Colonic mucosa (tissue), 4 donors: ENCODE measurements at regions not wholly inside any gene's neighbourhood (a gene's known extent, or its start where the extent isn't known, plus 50 kb on each side); places are given as distances from the start of the nearest gene placed in this dataset.

Experiments used
- DNase-seq: peaks from one replicate; pipeline ENCODE4 v3.0.0-alpha.2; 2020
- H3K27ac ChIP-seq: fragments of 200-600 bp; one replicate; pipeline ENCODE4 v1.8.0; 2021
- H3K27me3 ChIP-seq: fragments of 200-600 bp; one replicate; pipeline ENCODE4 v1.8.0; 2021
- H3K36me3 ChIP-seq: fragments of 200-600 bp; one replicate; pipeline ENCODE4 v1.8.0; 2021
- H3K4me1 ChIP-seq: fragments of 200-600 bp; one replicate; pipeline ENCODE4 v1.8.0; 2021; ENCODE audit warnings: mild to moderate bottlenecking
- H3K4me3 ChIP-seq: fragments of 200-600 bp; one replicate; pipeline ENCODE4 v1.8.0; 2021
- H3K9ac ChIP-seq, 2 donors: one replicate each; pipeline ENCODE4 v1.7.0; 2013; ENCODE audit warnings: control low read depth in 2 of 2, low read depth in 2 of 2, low read length in 2 of 2
- H3K9me3 ChIP-seq: fragments of 200-600 bp; one replicate; pipeline ENCODE4 v1.8.0; 2021
- intact Hi-C: fragments of 100-400 bp; cut with DNase I; formaldehyde crosslinking; loops from one replicate; pipeline ENCODE4 v1.14.1; 2022
- TF ChIP-seq, protein P1 (sequence below): fragments of 200-600 bp; IDR thresholded peaks from one replicate; pipeline ENCODE4 v1.8.0; 2022; ENCODE audit warnings: antibody characterized with exemption, mild to moderate bottlenecking
- donor health status: healthy.
- donor health status: DM: no; HTN: no; CAD: no.
- donor health status: DM: no; HTN: no; CAD: no.

GRCh38 chr9:84481636-84482218, 141.2 kb upstream of the SLC28A3 start:
- intact Hi-C loops: no loop called here
- TF ChIP-seq, protein P1, sequence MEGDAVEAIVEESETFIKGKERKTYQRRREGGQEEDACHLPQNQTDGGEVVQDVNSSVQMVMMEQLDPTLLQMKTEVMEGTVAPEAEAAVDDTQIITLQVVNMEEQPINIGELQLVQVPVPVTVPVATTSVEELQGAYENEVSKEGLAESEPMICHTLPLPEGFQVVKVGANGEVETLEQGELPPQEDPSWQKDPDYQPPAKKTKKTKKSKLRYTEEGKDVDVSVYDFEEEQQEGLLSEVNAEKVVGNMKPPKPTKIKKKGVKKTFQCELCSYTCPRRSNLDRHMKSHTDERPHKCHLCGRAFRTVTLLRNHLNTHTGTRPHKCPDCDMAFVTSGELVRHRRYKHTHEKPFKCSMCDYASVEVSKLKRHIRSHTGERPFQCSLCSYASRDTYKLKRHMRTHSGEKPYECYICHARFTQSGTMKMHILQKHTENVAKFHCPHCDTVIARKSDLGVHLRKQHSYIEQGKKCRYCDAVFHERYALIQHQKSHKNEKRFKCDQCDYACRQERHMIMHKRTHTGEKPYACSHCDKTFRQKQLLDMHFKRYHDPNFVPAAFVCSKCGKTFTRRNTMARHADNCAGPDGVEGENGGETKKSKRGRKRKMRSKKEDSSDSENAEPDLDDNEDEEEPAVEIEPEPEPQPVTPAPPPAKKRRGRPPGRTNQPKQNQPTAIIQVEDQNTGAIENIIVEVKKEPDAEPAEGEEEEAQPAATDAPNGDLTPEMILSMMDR: no peak

GRCh38 chr9:84482607-84483006, 142.0 kb upstream of the SLC28A3 start:
- intact Hi-C loops: no loop called here
- Histone ChIP-seq H3K4me3 (no peak overlapping the region), H3K27me3 (no peaks in the 10 kb centered on the region), H3K27ac (no peak overlapping the region), H3K9me3 (no peaks in the 10 kb centered on the region), H3K9ac (no peak overlapping the region), H3K4me1 (no peaks in the 10 kb centered on the region), H3K36me3 (no peaks in the 10 kb centered on the region)
- TF ChIP-seq, protein P1: no peak
- DNase-seq: no peak

More at GRCh38 chr9:84481636-84482218, 141.2 kb upstream of the SLC28A3 start:
- Histone ChIP-seq H3K9me3 (no peaks in the 10 kb centered on the region), H3K9ac (no peak overlapping the region), H3K4me1 (no peaks in the 10 kb centered on the region), H3K4me3 (no peak overlapping the region), H3K36me3 (no peaks in the 10 kb centered on the region), H3K27ac (no peak overlapping the region), H3K27me3 (no peaks in the 10 kb centered on the region)
- DNase-seq: no peak

DNA sequence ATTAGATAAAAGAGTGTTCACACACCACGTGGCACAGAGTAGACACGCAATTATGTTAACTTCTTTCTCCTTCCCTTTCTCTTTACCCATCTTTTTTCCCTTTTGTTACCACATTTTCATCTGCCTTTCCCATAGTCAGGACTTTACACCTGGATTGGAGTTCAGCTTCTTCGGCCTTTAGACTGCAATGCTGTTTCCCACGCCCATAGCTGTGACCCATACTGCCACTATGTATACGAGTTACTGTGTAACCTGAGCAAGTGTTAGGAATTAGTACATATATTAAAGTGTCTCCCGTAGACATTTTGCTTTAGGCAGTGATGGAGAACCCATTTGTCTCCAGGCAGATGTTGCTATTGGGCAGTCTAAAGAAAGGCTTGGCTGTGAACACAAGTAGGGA, 143.6 kb upstream of the SLC28A3 start:
- Histone ChIP-seq H3K36me3 (no peaks in the 10 kb centered on the region), H3K27me3 (no peaks in the 10 kb centered on the region), H3K9ac (no peak overlapping the region), H3K27ac (no peak overlapping the region), H3K4me3 (no peak overlapping the region), H3K4me1 (no peaks in the 10 kb centered on the region), H3K9me3 (no peaks in the 10 kb centered on the region)
- DNase-seq: no peak
- intact Hi-C loops: no loop called here
- TF ChIP-seq, protein P1: no peak

GRCh38 chr9:84485539-84485938, 145.0 kb upstream of the SLC28A3 start:
- H3K27ac ChIP-seq: no peak overlapping the region
- DNase-seq: no peak
- H3K4me1 ChIP-seq: no peaks in the 10 kb centered on the region
- no peaks in the 10 kb centered on the region for H3K36me3 ChIP-seq
- H3K27me3 ChIP-seq: no peaks in the 10 kb centered on the region
- intact Hi-C loops: no loop called here
- TF ChIP-seq, protein P1: no peak
- no peaks in the 10 kb centered on the region for H3K9me3 ChIP-seq
- H3K9ac ChIP-seq: no peak overlapping the region
- H3K4me3 ChIP-seq: no peak overlapping the region

DNA sequence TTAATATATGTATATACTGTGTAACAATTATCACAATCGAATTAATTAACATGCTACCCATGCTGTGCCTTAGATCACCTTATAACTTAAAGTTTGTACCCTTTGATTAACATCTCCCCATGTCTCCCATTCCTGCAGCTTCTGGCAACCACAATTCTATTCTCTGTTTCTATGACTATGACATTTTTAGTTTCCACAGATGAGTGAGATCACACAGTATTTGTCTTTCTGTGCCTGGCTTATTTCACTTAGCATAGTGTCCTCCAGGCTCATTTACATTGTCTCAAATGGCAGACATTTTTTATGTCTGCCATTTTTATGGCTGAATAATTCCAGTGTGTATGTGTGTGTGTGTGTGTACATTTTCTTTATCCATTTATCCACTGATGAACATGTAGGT, 146.1 kb upstream of the SLC28A3 start:
- DNase-seq: no peak
- TF ChIP-seq, protein P1: no peak
- Histone ChIP-seq H3K4me3 (no peak overlapping the region), H3K4me1 (no peaks in the 10 kb centered on the region), H3K27me3 (no peaks in the 10 kb centered on the region), H3K36me3 (no peaks in the 10 kb centered on the region), H3K9me3 (no peaks in the 10 kb centered on the region), H3K27ac (no peak overlapping the region), H3K9ac (no peak overlapping the region)
- intact Hi-C loops: no loop called here
